GM11168 (cell line): ENCODE measurements at regions not wholly inside any gene's neighbourhood (a gene's known extent, or its start where the extent isn't known, plus 50 kb on each side); places are given as distances from the start of the nearest gene placed in this dataset.
"Not testable (repeated sequence)": the region's sequence is repeated elsewhere in the genome, so short reads cannot be mapped to it uniquely, and the experiment has no call there.

Experiments used
- in situ Hi-C: fragments of 300-500 bp; cut with MboI; formaldehyde crosslinking; loops from one replicate; pipeline ENCODE4 v1.12.0; 2022; ENCODE audit warnings: low sequenced_read_pairs; ENCODE audit not compliant: unreplicated experiment

- in situ Hi-C loops, result not testable (repeated sequence)
Observed at GRCh38 chr4:86413426-86413825, 53.6 kb upstream of the MAPK10 start.

- in situ Hi-C loops, result no loop called here
Observed at GRCh38 chr4:86414686-86415085, 54.8 kb upstream of the MAPK10 start.

- in situ Hi-C loops, result no loop called here
Observed at GRCh38 chr4:86416081-86416480, 56.2 kb upstream of the MAPK10 start.

DNA sequence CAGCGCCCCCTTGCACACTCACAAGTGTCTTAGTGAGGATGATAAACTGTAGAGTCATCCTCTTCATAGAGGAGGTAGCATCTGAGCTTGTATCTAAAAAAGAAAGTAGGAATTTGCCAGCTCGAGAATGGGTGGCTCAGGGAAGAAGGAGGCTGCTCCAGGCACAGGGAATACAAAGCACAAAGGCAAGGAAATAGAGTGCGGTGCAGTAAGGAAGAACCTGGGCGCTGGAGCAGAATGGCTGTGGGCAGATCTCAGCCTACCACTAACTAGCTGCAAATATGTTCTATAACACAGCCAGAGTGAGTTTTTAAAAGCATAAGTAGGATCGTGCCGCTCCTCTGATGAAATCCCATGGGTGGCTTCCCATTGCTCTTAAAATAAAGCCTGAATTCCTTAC is 61.6 kb upstream of the MAPK10 start:
- in situ Hi-C loops, result no loop called here

GRCh38 chr4:86431543-86432116 is 71.8 kb upstream of the MAPK10 start:
- in situ Hi-C loops, result no loop called here

DNA sequence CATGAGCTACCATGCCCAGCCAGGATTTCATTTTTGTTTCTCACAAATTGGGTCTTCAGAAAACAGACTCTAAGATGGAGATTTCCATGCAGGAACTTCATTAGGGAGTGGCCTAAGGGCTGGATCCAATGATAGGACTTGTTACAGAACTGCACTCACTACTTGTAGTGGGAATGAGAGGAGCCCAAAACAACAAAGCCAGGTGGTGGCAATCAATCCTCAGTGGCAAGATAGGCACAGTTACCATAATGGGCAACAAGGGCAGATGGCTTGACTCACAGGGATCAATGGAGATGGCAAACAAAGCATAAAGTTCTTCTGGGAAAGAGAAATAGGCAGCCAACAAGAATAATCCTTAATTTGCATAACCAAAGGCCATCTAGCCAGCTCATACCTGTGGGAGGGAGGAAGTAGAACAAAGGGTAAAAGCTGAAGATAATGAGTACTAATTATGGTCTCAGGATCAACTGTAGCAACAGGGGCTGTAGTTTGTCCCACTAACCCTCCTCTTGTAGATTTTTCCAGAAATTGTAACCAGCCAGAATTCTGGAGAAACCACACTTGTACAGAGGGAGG is 72.8 kb upstream of the MAPK10 start:
- in situ Hi-C loops, result no loop called here

- in situ Hi-C loops, result no loop called here
Observed at GRCh38 chr4:86439293-86439692, 79.4 kb upstream of the MAPK10 start.

DNA sequence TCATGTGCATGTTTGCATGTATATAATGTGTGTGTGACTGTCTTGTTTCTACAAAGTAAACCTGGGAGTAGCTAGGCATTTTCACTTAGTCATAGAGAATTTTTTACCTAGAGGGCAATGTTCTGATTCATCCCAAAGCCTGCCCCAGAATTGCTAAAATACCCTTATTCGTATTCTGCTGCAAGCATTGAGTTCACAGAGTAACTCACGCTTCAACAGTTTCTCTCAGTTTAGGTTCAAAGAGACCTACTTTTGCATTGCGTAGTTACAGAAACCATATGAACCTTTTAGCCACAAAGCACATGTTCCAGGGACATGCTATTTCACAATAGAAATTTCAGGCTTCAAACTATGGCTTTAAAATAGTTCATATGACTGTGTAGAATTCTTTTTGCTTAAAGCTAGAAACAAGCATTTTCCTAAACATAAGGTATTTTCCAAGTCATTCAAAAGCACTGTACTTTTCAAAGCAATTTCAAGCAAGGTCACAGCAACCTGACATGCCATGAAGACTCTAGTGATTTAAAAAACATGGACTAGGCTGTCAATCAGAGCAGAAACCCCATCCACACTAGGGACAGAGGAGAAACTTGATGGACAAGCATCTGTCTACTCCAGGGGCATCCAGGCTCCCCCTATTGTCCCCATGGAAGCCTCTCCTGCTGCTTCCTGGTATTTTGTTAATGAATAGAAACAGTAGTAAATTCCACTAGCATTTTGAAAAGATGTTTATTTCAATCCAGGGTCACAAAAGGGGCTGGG is 81.5 kb upstream of the MAPK10 start:
- in situ Hi-C loops, result no loop called here

- in situ Hi-C loops, result no loop called here
Observed at GRCh38 chr4:86442881-86443280, 83.0 kb upstream of the MAPK10 start.

GRCh38 chr4:86443495-86443894 is 83.6 kb upstream of the MAPK10 start:
- in situ Hi-C loops, result no loop called here

GRCh38 chr4:86446996-86447395 is 87.1 kb upstream of the MAPK10 start:
- in situ Hi-C loops, result no loop called here

GRCh38 chr4:86448871-86449270 is 89.0 kb upstream of the MAPK10 start:
- in situ Hi-C loops, result no loop called here

GRCh38 chr4:86449746-86450588 is 90.1 kb upstream of the MAPK10 start:
- in situ Hi-C loops, result no loop called here

- in situ Hi-C loops, result no loop called here
Observed at GRCh38 chr4:86450861-86451260, 91.0 kb upstream of the MAPK10 start.

DNA sequence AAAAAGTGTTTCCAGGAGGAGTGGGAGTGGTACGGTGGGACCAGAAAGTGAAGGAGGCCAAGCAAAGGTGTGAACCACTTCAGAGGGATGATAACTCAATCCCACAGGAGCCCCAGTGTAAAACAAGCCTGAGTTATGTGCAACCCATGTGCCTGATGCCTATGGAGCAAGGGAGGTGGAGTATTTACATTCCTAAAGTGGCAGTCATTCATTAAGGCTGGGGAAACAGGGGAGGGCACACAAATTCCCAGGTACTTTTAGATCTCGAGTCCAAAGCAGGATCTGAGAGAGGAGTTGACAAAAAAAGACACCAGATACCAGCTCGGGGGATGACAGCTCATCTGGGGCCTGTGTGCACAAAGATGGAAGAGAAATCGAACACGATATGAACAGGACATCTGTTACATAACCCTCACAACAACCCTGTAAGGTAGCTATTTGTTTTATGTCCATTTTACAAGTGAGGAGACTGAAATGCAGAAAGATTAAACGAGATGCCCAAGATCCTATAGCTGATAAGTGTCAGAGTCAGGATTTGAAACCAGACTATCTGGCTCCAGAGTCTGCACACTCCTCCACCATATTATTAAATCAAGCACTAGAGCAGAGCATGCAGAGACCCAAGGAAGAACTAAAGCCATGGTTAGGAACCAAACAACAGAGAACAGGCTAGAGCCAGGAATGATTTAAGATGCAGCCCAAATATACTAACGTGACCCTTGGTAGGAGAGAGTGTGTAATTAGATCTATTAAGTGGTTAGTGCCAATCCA is 91.9 kb upstream of the MAPK10 start:
- in situ Hi-C loops, result no loop called here

- in situ Hi-C loops, result no loop called here
Observed at GRCh38 chr4:86452422-86452891, 92.6 kb upstream of the MAPK10 start.

DNA sequence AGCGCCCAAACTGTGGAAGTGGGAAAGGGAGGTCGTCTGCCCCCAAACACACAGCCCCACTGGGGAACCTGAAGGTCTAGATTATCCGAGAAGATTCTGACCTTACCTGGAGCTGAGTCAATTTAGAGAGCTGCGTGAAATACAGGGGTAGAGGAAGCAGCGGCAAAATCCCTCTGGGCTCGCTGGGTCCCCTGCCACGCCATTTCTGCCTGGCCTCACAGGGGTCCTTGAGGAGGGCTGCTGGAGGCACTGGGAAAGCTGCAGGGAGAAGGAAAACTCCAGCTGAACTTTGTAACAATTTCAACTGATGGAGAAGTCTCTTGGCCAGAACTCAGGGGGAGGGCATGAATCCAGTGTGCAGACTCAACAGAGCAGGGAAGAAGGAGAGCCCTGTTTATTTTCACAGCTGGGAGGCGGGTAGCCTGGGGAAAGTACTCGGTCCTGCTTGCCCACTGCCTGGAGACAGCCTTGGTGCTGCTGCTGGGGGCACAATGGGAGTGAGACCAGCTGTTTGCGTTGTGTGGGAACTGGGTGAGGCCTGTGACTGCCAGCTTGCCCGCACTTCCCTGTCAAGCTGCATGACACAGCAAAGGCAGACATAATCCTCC is 93.2 kb upstream of the MAPK10 start:
- in situ Hi-C loops, result no loop called here

DNA sequence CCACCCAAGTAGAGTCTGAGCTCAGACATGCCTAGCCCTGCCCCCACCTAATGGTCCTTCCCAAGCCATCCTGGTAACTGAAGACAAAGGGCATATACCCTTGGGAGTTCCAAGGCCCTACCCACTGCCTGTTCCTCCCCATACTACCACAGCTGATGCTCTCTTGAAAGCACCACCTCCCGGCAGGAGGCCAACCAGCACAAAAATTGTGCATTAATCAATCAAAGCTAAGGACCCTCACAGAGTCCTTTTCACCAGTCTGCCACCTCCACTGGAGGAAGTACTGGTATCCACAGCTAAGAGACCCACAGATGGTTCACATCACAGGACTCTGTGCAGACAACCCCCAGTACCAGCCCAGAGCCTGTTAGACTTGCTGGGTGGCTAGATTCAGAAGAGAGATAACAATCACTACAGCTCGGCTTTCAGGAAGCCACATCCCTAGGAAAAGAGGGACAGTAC is 93.8 kb upstream of the MAPK10 start:
- in situ Hi-C loops, result not testable (repeated sequence)

- in situ Hi-C loops, result no loop called here
Observed at GRCh38 chr4:86461849-86462248, 102.0 kb upstream of the MAPK10 start.
